HG02938 (cell line): ENCODE measurements at regions not wholly inside any gene's neighbourhood (a gene's known extent, or its start where the extent isn't known, plus 50 kb on each side); places are given as distances from the start of the nearest gene placed in this dataset.

ENCODE experiments used
- ATAC-seq: cut with Tn5 transposase; IDR thresholded peaks from one replicate; pipeline ENCODE4 v1.9.1; 2021; ENCODE audit warnings: mild to moderate bottlenecking, moderate library complexity; ENCODE audit not compliant: unreplicated experiment

DNA sequence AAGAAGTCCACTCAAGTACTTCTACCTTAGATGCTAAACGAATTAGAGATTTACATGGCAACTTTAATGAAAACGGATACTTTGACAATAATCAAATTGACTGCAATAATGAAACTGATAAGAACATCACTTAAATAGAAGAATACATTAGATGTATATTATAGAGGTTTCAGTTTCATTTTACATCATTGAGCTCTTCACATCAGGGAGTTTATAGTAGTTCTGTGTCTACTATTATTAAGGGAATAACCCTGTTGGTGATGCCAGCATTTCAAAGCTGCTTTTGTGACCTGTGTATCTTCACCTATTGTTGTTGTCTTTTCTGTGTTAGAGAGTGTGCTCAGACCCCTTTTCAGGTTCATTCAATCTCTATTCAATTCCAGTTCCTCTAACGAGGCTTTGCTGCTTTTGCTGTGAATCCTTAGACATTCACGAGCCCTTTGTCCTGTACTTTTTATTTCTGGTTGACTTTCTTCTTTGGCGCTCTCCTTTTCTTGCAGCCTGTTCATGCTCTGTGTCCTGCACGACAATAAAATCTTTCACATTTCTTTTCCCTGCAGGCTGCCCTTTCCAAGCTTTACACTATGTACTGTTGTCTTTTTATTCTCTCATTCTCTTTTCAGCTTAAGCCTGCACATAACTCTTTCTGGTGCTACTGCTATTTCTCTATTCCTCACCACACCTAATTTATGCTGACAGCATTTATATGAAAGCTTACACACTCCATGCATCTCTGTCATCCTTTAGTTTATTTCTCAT lies 232.1 kb downstream of the CPE start:
- no peak for ATAC-seq

DNA sequence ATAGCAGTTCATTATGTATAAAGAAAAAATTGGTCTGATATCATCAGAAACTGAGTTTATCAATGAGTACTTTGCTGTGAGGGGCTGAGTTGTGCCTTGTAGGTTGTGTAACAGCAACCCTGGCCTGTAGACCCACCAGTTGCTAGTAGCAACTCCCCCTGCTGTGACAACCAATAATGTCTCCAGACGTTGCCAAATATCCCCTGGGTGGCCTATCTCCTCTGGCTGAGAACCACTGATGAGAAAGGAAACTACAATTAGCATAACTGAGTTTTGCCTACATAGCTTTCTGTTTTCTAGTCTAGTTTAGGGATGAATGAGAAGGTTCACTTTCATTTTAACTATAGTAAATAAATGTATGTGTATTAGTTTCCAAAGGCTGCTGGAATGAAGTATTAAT lies 234.1 kb downstream of the CPE start:
- ATAC-seq = peak; percentile 98

DNA sequence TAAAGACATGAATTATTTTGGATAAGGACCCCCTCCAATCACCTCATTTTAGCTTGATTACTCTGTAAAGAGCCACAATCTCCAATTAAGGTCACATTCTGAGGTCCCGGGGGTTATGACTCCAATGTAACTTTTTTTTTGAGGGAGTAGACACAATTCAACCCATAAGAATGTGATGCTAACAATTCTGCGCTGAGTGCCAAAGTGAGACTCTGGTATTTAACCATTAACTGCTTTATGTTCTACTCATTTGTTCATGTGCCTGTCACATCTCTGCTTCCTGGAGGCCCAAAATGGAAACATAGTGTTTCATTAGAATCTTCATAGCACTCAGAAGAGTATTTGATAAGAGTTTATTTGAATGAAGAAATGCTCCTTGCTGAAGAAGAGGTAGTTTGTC lies 234.8 kb downstream of the CPE start:
- no peak for ATAC-seq

DNA sequence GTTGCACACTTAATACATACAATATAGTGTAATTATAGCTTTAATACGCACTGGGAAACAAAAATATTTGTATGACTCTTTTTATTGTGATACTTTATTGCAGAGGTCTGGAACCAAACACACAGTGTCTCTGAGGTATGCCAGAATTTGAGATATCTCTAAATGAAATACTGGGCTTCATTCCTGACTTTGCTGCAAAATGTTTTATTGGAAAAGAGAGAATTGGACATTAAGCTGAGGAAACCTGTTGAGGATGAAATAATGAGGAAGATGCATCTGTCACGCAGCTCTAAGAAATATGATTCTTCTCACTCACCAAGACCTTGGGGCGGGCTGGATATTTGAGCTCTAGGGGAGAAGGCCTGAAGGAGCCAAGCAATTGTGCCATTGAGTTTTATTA lies 242.1 kb downstream of the CPE start:
- ATAC-seq = no peak

DNA sequence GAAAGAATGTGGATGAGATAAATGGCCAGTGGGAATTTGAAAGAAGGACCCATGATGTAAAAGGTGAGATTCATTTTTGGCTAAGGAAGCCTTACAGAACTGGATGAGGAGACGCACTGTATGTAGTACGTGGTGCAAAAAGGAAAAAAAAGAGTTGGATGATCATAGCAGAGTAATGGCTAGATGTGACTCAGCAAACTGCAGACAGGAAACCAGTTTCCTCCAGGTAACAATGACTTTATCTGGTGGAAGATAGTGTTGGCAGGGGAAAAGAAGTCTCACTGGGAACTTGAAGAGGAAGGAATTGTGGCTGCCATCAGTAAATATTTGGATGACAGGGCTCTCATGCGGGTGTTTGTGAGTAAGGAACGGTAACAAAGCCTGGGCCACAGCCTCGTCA lies 243.2 kb downstream of the CPE start:
- no peak for ATAC-seq

DNA sequence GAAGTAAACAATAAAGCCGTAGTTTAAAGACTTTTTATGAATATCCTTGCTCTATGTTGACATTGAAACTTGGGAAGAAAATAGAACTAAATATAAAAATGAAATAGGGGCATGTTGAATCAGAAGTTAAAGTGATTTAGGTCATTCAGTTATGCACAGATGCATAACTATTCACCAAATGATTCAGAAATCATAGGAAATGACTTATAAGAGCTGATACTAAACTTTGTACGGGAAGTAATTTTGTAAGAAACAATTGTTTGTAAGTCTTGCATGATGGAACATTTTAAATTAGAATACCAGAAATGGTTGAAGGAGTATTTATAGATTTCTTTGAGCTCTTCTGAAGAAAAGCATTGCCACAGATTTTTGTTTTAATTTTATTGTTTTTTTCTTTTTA lies 246.5 kb downstream of the CPE start:
- no peak for ATAC-seq

DNA sequence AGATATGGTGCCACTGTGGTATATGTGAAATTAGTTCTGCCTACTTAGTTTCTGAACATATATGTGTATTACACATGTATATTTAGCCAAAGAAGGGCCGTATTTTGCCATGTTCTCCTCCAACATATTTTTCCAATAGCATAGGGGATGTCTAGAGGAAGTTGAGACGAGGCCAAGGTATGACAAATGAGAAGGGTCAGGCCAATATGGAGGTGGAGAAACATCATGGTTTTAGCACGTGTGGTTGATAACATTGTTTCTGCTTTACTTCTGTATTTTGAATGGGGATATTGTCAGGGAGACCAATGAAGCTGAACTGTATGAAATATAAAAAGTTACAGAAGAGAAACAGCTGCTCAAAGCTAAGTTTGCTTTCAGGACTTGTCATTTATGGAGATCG lies 246.7 kb upstream of the TLL1 start:
- ATAC-seq = no peak

DNA sequence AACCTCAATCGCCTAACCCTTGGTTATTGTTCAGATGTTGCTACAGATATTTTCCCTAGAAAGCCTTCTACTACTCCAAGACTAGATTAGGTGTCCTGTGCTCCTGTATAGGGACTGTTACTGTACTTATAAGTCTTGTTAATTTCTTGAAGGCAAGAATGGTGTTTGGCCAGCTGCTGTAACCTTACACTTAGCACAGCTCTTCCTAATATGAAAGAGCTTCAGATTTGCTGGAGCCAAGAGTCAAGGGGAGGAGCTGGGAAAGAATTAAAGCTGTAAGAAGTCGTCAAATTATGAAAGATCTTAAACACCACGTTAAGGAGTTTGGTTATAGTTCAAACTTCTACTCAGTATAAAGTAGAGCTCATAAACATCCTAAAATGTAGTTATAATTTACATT lies 245.9 kb upstream of the TLL1 start:
- ATAC-seq = no peak

DNA sequence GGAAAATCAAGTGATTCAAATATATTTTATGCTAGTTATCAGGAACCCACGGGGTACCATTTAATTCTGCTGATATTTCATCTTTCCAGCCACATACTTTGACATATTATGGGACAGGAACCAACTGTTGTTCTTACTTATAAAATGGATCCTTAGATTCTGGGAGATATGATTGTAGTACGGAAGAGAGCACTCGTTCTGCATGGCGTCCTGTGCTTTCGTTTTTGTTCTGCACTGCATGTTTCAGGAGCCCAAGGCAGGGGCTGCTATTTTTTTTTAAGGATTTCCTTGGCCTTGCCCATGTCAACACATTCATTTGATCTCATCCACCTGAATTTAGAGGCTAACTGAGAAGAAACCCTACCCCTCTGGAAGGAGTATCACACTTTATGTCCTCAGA lies 245.5 kb upstream of the TLL1 start:
- ATAC-seq = no peak

DNA sequence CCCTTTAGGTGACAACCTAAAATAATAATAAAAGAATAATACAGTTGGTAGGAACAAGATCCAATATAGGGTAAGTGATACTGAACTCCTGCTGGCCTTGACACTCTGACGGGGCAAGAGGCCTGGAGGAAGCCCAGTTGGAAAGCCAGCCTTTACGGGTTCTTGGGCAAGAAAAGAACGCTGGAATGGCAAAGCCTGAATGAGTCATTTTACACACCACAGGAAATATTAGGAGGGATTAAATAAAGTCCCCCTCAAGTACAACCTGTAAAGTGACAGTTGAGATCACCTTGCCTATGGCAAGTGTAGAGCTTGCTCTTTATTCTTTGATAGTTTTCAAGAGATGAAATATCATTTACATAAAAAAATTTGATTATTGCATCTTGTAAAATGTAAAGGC lies 244.5 kb upstream of the TLL1 start:
- ATAC-seq = no peak

DNA sequence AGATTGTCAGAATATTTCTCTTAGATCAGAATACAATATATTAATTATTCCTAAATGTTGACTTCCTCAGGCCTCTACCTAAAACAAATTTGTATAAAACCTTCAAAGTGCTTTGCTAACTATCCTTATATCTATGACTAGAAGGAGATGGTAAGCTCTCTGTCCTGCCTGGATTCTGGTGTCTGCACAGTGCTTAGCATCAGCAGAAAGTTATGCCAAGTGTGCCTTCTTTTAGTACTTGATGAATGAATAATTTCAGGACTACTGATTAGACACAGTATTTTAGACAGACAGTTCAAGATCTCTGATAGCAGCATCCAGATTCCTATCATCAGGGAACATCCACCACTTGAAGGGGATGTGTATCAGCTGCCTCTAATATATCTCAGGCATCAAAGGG lies 242.4 kb upstream of the TLL1 start:
- ATAC-seq = no peak

DNA sequence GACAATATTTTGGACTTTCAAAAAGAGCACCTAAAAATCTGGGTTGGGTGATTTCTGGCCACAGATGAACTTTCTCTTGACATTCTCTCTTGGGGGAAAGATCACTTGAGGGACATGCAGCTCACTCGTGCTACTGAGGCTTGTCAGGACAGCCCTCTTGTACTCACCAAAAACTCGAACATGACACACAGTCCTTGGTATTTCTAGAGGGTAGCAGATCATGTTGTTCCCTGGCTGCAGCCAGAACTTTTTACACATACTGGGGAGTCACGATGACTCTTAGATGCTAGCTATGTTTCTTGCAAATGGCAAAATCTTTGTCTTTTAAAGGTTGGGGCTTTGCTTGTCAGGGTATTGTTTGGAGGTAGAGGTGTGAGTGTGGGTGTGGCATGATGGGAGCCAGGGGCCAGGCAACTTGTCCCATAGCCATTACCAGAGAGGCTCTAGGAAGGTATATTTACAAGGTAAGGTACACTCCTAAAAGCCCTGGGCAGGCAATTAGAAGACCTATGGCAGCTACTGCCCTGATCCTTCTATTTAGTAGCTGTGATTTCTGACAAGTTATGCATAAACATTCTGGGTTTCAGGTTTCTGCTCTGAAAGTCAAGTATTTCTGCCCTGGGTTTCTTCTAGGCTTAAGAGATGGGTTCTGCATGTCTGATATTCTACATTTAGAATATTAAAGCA lies 241.7 kb upstream of the TLL1 start:
- no peak for ATAC-seq

DNA sequence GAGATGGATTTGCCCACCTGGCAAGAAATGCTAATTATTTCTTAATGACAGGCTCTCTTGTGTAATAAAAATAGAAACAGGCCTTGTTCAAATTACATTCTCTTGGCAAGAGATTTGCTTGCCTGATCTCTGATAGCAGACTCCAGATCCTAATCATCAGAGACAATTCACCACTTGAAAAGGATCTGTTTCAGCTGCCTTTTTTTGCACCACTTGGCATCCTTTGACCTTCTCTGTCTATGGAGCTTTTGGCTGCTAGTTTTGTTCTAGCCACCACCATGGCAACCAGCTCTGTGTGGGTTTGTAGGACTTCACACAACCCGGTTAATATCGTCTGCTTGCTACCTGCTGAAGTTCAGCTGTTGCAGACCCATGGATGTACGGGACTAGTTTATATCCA lies 241.1 kb upstream of the TLL1 start:
- ATAC-seq = no peak

DNA sequence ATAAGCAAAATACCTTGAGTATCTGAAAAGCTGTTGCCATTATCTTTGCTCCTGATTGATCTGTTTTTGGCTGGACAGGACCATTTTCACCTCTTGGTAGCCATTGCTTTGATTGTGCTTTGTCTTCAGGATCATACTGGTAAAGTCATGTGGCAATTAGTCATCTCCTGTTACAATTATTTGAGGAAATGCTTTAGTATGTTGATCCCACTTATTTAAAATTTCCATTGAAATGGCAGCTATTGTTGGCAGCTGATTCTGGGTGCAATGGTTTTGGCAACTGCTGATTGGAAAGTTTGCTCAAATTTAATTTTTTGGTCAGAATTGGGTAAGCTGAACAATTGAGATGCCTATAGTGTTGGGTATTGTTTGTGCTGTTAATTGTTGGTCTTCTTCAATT lies 238.3 kb upstream of the TLL1 start:
- no peak for ATAC-seq

DNA sequence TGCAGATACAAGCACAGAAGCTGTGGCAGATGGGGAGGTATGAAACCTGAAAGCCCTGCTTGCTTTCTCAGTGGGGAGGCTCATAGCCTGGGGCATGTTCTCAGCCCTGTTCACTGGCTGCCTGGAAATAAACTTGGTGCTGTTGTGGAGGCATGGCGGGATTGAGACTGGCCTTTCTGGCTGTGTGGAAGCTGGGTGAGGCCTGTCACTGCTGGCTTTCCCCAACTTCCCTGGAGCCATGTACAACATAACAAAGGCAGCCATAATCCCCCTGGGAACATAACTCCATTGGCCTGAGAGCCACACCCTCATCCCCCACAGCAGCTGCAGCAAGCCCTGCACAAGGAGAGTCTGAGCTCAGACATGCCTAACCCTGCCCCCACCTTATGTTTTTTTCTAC lies 237.7 kb upstream of the TLL1 start:
- no peak for ATAC-seq

DNA sequence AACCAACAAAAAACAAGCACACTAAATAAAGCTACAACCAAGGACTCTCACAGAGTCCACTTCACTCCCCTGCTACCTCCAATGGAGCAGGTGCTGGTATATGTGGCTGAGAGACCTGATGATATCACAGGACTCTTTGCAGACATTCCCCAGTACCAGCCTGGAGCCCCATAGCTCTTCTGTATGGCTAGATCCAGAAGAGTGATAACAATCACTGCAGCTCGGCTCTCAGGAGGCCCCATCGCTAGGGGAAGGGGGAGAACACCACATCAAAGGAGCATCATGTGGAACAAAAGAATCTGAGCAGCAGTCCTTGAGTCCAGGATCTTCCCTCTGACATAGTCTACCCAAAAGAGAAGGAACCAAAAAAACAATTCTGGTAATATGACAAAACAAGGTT lies 237.1 kb upstream of the TLL1 start:
- ATAC-seq = no peak

DNA sequence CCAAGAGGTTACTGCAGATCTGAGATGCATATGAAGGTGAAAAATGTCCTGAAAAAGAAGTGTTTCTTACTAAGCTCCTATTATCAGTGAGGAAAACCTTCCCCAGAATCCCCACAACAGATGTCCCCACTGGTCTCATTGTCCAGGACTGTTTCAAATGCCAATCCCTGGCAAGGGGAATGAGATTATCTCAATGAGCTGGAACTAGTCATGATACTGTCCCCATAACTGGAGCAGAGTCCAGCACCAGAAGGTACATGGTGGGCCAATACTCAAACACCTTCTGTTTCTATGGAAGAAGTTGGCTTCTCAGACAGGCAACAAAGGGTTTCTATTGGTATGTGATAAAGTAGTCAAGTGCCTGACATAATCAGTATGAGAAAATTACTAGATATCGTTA lies 221.1 kb upstream of the TLL1 start:
- ATAC-seq = no peak

DNA sequence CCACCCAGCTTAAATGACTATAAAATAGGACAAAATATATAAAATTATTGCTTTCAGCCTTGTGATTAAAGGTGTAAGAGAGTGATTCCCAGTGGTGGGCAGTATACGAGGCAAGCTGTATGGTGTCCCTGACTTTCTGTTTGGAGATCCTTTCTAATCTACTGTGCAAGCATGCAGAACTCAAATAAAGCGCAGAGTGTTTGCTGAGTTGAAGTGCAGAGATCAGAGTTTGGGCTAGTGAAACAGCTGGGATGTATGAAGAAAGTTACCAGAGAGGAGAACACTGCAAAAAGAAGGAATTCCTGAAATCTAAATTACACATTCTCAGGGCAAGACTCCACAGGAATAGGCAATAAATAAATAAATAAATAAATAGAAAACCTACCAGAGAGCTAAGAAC lies 218.5 kb upstream of the TLL1 start:
- no peak for ATAC-seq

DNA sequence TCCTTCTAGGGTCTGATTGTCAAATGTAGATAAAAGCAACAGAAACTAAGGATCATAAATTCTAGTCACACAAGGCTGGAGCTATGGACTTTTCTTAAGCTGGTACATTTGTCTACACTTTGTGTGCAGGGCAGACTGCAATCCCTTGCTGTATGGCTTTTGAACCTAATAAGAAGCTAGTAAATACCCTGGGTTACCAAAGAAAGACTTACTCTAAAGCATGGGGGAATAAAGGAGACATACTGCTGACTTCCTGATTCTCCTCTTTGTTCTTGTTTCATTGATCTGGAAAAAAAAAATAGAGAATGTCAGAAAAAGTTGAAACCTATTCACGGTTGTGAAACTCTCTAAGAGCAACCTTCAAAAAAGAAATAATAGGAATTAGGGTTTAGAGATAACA lies 216.6 kb upstream of the TLL1 start:
- ATAC-seq = no peak

DNA sequence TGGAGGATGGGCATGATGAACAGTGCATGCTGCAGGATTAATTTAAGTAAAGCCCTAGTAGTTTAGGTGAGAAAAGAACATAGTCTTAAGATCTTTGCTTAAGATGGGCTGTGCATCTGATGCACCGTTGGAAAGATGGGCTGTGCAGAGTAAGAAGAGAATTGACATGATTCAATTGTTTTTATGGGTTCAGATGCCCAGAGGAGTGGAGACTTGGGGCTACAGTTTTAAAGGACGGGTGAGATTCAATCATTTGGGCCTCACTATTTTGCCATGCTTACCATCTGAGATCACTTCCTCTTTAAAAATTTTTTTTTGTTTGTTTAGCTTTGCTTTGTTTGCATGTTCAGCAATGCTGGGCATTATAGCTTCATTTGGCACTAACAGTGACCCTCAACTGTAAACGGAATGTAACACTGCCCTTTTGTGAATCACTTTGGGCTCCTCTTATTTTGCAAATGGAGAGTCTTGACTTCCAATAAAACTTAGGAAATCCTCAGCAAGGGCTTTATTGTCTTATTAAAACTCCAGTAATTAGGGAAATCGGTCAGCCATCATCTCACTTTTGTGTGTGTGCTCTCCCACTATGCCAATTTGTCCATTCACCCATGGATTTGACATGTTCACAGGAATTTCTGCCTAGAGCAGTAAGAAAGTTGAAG lies 216.1 kb upstream of the TLL1 start:
- ATAC-seq = no peak

DNA sequence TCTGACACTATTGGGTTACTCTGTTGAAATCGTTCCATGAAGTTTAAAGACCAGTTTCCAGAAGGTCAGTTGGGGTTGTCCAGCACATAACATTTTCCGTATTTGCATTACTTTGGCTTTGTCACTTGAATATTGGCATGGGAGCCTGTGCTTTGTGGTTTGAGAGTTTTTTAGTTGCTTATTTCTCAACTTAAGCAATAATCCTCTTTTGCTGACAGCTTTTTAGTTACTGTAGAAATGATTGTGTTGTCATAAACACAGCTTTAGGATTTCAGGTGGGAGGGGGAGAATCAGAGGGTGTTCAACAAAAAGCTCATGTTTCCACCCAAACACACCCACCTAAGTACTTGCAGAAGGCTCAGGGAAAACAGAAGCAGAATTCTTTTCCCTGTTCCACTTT lies 210.7 kb upstream of the TLL1 start:
- ATAC-seq = no peak

DNA sequence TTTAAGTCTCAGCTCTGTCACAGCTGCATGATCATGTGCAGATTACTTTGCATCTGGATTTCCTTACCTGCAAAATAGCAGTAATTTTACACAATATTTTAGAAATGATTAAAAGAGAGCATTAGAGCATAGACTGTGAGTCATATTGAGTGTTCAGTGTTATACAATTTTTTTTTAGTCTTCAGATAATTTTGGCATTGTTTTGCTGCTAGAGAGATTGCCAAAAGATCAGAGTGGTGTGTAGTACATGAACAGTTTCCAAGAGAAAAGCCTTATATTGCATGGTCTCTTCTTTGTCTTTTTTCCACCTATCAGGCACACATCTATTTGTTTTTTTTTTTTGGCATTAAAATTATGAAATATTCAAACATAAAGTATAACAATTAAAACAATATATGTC lies 209.6 kb upstream of the TLL1 start:
- ATAC-seq = no peak
